T-helper 1 cell (primary cell): ENCODE measurements at regions not wholly inside any gene's neighbourhood (a gene's known extent, or its start where the extent isn't known, plus 50 kb on each side); places are given as distances from the start of the nearest gene placed in this dataset.
"Not testable (repeated sequence)": the region's sequence is repeated elsewhere in the genome, so short reads cannot be mapped to it uniquely, and the experiment has no call there.

Experiments used
- DNase-seq, 5 donors: peaks; one replicate each; pipeline ENCODE4 v3.0.0-alpha.2; 2012 to 2020

GRCh38 chr1:222953585-222953984 lies 138.7 kb downstream of the DISP1 start:
- DNase-seq, result no peak

- DNase-seq, result no peak
Measured at GRCh38 chr1:222955964-222956363, 141.1 kb downstream of the DISP1 start.

GRCh38 chr1:222956601-222957000 lies 141.8 kb downstream of the DISP1 start:
- DNase-seq, result no peak

GRCh38 chr1:222967466-222968240 lies 152.8 kb downstream of the DISP1 start:
- DNase-seq, result no peak

GRCh38 chr1:222970040-222970439 lies 155.2 kb downstream of the DISP1 start:
- no peak for DNase-seq

- no peak for DNase-seq
Measured at GRCh38 chr1:222970711-222971110, 155.9 kb downstream of the DISP1 start.

- DNase-seq, result no peak
Measured at GRCh38 chr1:222971146-222971545, 156.3 kb downstream of the DISP1 start.

- no peak for DNase-seq
Measured at GRCh38 chr1:222973561-222973960, 158.7 kb downstream of the DISP1 start.

- DNase-seq, result peak in 1 of 5 donors; percentile 11
Measured at GRCh38 chr1:222974496-222974895, 159.7 kb downstream of the DISP1 start.

- DNase-seq, result no peak
Measured at GRCh38 chr1:222975472-222976122, 160.8 kb downstream of the DISP1 start.

GRCh38 chr1:222976453-222976852 lies 161.6 kb downstream of the DISP1 start:
- no peak for DNase-seq

GRCh38 chr1:222977294-222977693 lies 162.5 kb downstream of the DISP1 start:
- DNase-seq, result not testable (repeated sequence)

- DNase-seq, result no peak
Measured at GRCh38 chr1:222979561-222979960, 163.5 kb downstream of the TLR5 start.

- DNase-seq, result no peak
Measured at GRCh38 chr1:222987674-222988076, 155.4 kb downstream of the TLR5 start.

GRCh38 chr1:222989443-222989842 lies 153.6 kb downstream of the TLR5 start:
- no peak for DNase-seq

- DNase-seq, result no peak
Measured at GRCh38 chr1:222991177-222991576, 151.9 kb downstream of the TLR5 start.

GRCh38 chr1:222991908-222992307 lies 151.1 kb downstream of the TLR5 start:
- DNase-seq, result no peak

- no peak for DNase-seq
Measured at GRCh38 chr1:222994511-222995235, 148.4 kb downstream of the TLR5 start.

GRCh38 chr1:222995236-222995580 lies 147.8 kb downstream of the TLR5 start:
- DNase-seq, result no peak

GRCh38 chr1:222995620-222996309 lies 147.3 kb downstream of the TLR5 start:
- DNase-seq, result no peak

GRCh38 chr1:222996310-222996975 lies 146.6 kb downstream of the TLR5 start:
- no peak for DNase-seq

GRCh38 chr1:223000632-223001031 lies 142.4 kb downstream of the TLR5 start:
- no peak for DNase-seq
